ENCODE measurements at regions not wholly inside any gene's neighbourhood (a gene's known extent, or its start where the extent isn't known, plus 50 kb on each side); places are given as distances from the start of the nearest gene placed in this dataset.

DNA sequence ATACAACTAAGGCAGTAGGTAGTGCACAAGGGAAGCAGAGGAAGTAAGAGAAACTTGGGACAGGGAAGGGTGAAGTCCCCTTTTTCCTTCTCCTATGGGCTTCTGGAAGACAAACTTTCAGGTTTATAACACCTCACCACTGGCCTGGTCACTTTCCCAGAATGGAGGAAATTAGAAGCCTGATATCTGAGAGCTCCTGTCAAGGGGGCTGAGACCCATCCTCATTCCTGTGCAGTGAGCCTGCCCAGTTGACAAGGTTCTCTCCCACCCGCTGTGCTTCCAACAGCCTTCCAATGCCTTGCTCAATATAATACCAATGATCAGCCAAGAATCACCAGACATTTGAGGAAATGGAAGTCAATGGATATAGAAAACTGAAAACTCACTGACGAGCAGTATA is 100.4 kb upstream of the YPEL5 start:
- TF ChIP-seq, protein P1, sequence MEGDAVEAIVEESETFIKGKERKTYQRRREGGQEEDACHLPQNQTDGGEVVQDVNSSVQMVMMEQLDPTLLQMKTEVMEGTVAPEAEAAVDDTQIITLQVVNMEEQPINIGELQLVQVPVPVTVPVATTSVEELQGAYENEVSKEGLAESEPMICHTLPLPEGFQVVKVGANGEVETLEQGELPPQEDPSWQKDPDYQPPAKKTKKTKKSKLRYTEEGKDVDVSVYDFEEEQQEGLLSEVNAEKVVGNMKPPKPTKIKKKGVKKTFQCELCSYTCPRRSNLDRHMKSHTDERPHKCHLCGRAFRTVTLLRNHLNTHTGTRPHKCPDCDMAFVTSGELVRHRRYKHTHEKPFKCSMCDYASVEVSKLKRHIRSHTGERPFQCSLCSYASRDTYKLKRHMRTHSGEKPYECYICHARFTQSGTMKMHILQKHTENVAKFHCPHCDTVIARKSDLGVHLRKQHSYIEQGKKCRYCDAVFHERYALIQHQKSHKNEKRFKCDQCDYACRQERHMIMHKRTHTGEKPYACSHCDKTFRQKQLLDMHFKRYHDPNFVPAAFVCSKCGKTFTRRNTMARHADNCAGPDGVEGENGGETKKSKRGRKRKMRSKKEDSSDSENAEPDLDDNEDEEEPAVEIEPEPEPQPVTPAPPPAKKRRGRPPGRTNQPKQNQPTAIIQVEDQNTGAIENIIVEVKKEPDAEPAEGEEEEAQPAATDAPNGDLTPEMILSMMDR (IDR thresholded peaks at IDR 0.05) = no peak
- no peak for TF ChIP-seq POLR2A (IDR thresholded peaks at IDR 0.05; ENCODE audit: low read depth)
- no peak for TF ChIP-seq EP300 (IDR thresholded peaks at IDR 0.05)
- no peak for TF ChIP-seq POLR2AphosphoS5 (IDR thresholded peaks at IDR 0.05)

All from esophagus muscularis mucosa (tissue), 4 donors.